Left ventricle myocardium inferior (tissue), 1 donor: ENCODE measurements at regions not wholly inside any gene's neighbourhood (a gene's known extent, or its start where the extent isn't known, plus 50 kb on each side); places are given as distances from the start of the nearest gene placed in this dataset.

Experiments
- DNase-seq: peaks from one replicate; pipeline ENCODE4 v3.0.0-alpha.2; 2020
- H3K27ac ChIP-seq: fragments of 200-600 bp; replicated peaks from 2 replicates; pipeline ENCODE4 v1.8.0; 2021
- H3K27me3 ChIP-seq: fragments of 200-600 bp; 2 replicates; pipeline ENCODE4 v1.8.0; 2021; ENCODE audit warnings: low read depth
- H3K36me3 ChIP-seq: fragments of 200-600 bp; 2 replicates; pipeline ENCODE4 v1.8.0; 2021
- H3K4me1 ChIP-seq: fragments of 200-600 bp; 2 replicates; pipeline ENCODE4 v1.8.0; 2021
- H3K4me3 ChIP-seq: fragments of 200-600 bp; 2 replicates; pipeline ENCODE4 v1.8.0; 2021; ENCODE audit warnings: mild to moderate bottlenecking, moderate library complexity
- H3K9me3 ChIP-seq: fragments of 200-600 bp; replicated peaks from 2 replicates; pipeline ENCODE4 v1.8.0; 2021
- CTCF ChIP-seq: fragments of 200-600 bp; IDR thresholded peaks from 2 replicates; pipeline ENCODE4 v1.8.0; 2021; ENCODE audit warnings: antibody characterized with exemption, mild to moderate bottlenecking, borderline replicate concordance
- intact Hi-C: fragments of 100-400 bp; cut with micrococcal nuclease; formaldehyde crosslinking; loops from one replicate; pipeline ENCODE4 v1.11.0; 2022
- donor health status: DM: no; HTN: yes; CAD: no; lungs with severe emphysema.

GRCh38 chr1:63022319-63022718 lies 238.4 kb downstream of the ATG4C start:
- no peak for TF ChIP-seq CTCF
- intact Hi-C loops: no loop called here

GRCh38 chr1:63023171-63023570 lies 239.2 kb downstream of the ATG4C start:
- Histone ChIP-seq H3K27ac (no peak overlapping the region), H3K9me3 (peaks cover 4% of the 10 kb centered on the region), H3K36me3 (no peaks in the 10 kb centered on the region), H3K27me3 (peaks cover 9% of the 10 kb centered on the region), H3K4me1 (no peaks in the 10 kb centered on the region), H3K4me3 (no peak overlapping the region)
- TF ChIP-seq CTCF: no peak
- intact Hi-C loops: no loop called here
- no peak for DNase-seq

More at GRCh38 chr1:63022319-63022718, 238.4 kb downstream of the ATG4C start:
- Histone ChIP-seq H3K4me3 (no peak overlapping the region), H3K4me1 (no peaks in the 10 kb centered on the region), H3K27ac (no peak overlapping the region), H3K27me3 (peaks cover 6% of the 10 kb centered on the region), H3K9me3 (peaks cover 4% of the 10 kb centered on the region), H3K36me3 (no peaks in the 10 kb centered on the region)
- DNase-seq: no peak

- H3K27ac ChIP-seq: no peak overlapping the region
- no peak for TF ChIP-seq CTCF
- H3K9me3 ChIP-seq: peaks cover 4% of the 10 kb centered on the region
- peaks cover 13% of the 10 kb centered on the region for H3K27me3 ChIP-seq
- intact Hi-C loops: no loop called here
- H3K4me3 ChIP-seq: no peak overlapping the region
- no peaks in the 10 kb centered on the region for H3K4me1 ChIP-seq
- no peaks in the 10 kb centered on the region for H3K36me3 ChIP-seq
- no peak for DNase-seq
Measured at GRCh38 chr1:63023637-63024036, 239.7 kb downstream of the ATG4C start.

- H3K4me3 ChIP-seq: no peak overlapping the region
- no peak for TF ChIP-seq CTCF
- peaks cover 4% of the 10 kb centered on the region for H3K9me3 ChIP-seq
- no peak overlapping the region for H3K27ac ChIP-seq
- peaks cover 18% of the 10 kb centered on the region for H3K27me3 ChIP-seq
- DNase-seq: no peak
- intact Hi-C loops: no loop called here
- H3K36me3 ChIP-seq: no peaks in the 10 kb centered on the region
- H3K4me1 ChIP-seq: no peaks in the 10 kb centered on the region
Measured at GRCh38 chr1:63024132-63024531, 240.2 kb downstream of the ATG4C start.

GRCh38 chr1:63027176-63027575 lies 243.2 kb downstream of the ATG4C start:
- Histone ChIP-seq H3K4me1 (no peaks in the 10 kb centered on the region), H3K27ac (no peak overlapping the region), H3K4me3 (no peak overlapping the region), H3K27me3 (peaks cover 31% of the 10 kb centered on the region), H3K9me3 (peaks cover 7% of the 10 kb centered on the region), H3K36me3 (no peaks in the 10 kb centered on the region)
- intact Hi-C loops: no loop called here
- no peak for TF ChIP-seq CTCF
- DNase-seq: no peak

GRCh38 chr1:63032171-63032570 lies 248.2 kb downstream of the ATG4C start:
- no peak for DNase-seq
- Histone ChIP-seq H3K36me3 (no peaks in the 10 kb centered on the region), H3K4me1 (no peaks in the 10 kb centered on the region), H3K27ac (no peak overlapping the region), H3K27me3 (peaks cover 31% of the 10 kb centered on the region), H3K4me3 (no peak overlapping the region), H3K9me3 (peaks cover 3% of the 10 kb centered on the region)
- no peak for TF ChIP-seq CTCF
- intact Hi-C loops: no loop called here
